ENCODE measurements at regions not wholly inside any gene's neighbourhood (a gene's known extent, or its start where the extent isn't known, plus 50 kb on each side); places are given as distances from the start of the nearest gene placed in this dataset.

- Histone ChIP-seq H3K36me3 (ENCODE audit: control insufficient read depth in 2 of 3, insufficient read depth in 3 of 3, low read length in 3 of 3) (no peaks in the 10 kb centered on the region), H3K4me1 (ENCODE audit: control insufficient read depth in 2 of 3, insufficient read depth in 2 of 3, low read depth in 1 of 3, low read length in 3 of 3) (no peaks in the 10 kb centered on the region), H3K27ac (ENCODE audit: low read depth in 2 of 2, low read length in 2 of 2) (no peak overlapping the region), H3K27me3 (ENCODE audit: control insufficient read depth, insufficient read depth, low read length) (no peaks in the 10 kb centered on the region), H3K9ac (ENCODE audit: low read length in 3 of 3) (no peak overlapping the region), H3K4me3 (ENCODE audit: low read length in 3 of 3) (no peak overlapping the region), H3K9me3 (ENCODE audit: control insufficient read depth in 2 of 3, insufficient read depth in 1 of 3, low read length in 3 of 3) (peaks cover 0 to 3% (median 0%) of the 10 kb centered on the region in 3 donors)
- intact Hi-C loops (cut with DNase I): no loop called here
- no peak for TF ChIP-seq CTCF (IDR thresholded peaks at IDR 0.05; ENCODE audit: borderline replicate concordance, extremely low read depth, insufficient read depth)
- DNase-seq: peak in 1 of 5 donors; percentile 17
- peak; percentile 99 for FAIRE-seq
Observed at GRCh38 chrY:10200065-10200464, 672.4 kb downstream of the TSPY10 start.
